HG03432 (cell line): ENCODE measurements at regions not wholly inside any gene's neighbourhood (a gene's known extent, or its start where the extent isn't known, plus 50 kb on each side); places are given as distances from the start of the nearest gene placed in this dataset.
"Not testable (repeated sequence)": the region's sequence is repeated elsewhere in the genome, so short reads cannot be mapped to it uniquely, and the experiment has no call there.

Source experiments
- ATAC-seq: cut with Tn5 transposase; IDR thresholded peaks from one replicate; pipeline ENCODE4 v1.9.1; 2021; ENCODE audit warnings: mild to moderate bottlenecking, moderate library complexity; ENCODE audit not compliant: unreplicated experiment

- no peak for ATAC-seq
These were observed 105.4 kb upstream of the ANKRD28 start for GRCh38 chr3:15903164-15903563.

- no peak for ATAC-seq
These were observed 106.3 kb upstream of the ANKRD28 start for GRCh38 chr3:15903759-15904720.

- ATAC-seq, result no peak
These were observed 107.3 kb upstream of the ANKRD28 start for GRCh38 chr3:15905041-15905440.

GRCh38 chr3:15907403-15907802 is 109.6 kb upstream of the ANKRD28 start:
- not testable (repeated sequence) for ATAC-seq

GRCh38 chr3:15918988-15919387 is 121.2 kb upstream of the ANKRD28 start:
- ATAC-seq, result no peak

- ATAC-seq, result no peak
These were observed 122.2 kb upstream of the ANKRD28 start for GRCh38 chr3:15919971-15920370.

GRCh38 chr3:15923640-15924405 is 126.0 kb upstream of the ANKRD28 start:
- ATAC-seq, result no peak

GRCh38 chr3:15924914-15925313 is 127.1 kb upstream of the ANKRD28 start:
- no peak for ATAC-seq

- no peak for ATAC-seq
These were observed 129.1 kb upstream of the ANKRD28 start for GRCh38 chr3:15926871-15927270.

GRCh38 chr3:15927969-15928368 is 130.2 kb upstream of the ANKRD28 start:
- ATAC-seq, result no peak

- ATAC-seq, result no peak
These were observed 132.3 kb upstream of the ANKRD28 start for GRCh38 chr3:15929944-15930571.

GRCh38 chr3:15932348-15933300 is 134.8 kb upstream of the ANKRD28 start:
- no peak for ATAC-seq

- no peak for ATAC-seq
These were observed 135.8 kb upstream of the ANKRD28 start for GRCh38 chr3:15933439-15934139.

- ATAC-seq, result no peak
These were observed 136.8 kb upstream of the ANKRD28 start for GRCh38 chr3:15934389-15935195.

GRCh38 chr3:15936312-15936711 is 138.5 kb upstream of the ANKRD28 start:
- ATAC-seq, result no peak

- no peak for ATAC-seq
These were observed 142.9 kb upstream of the ANKRD28 start for GRCh38 chr3:15940641-15941040.

GRCh38 chr3:15941457-15941856 is 143.7 kb upstream of the ANKRD28 start:
- not testable (repeated sequence) for ATAC-seq

- ATAC-seq, result no peak
These were observed 144.2 kb upstream of the ANKRD28 start for GRCh38 chr3:15941958-15942357.

GRCh38 chr3:15942462-15942861 is 144.7 kb upstream of the ANKRD28 start:
- ATAC-seq, result no peak
